Suprapubic skin (tissue), 4 donors: ENCODE measurements at regions not wholly inside any gene's neighbourhood (a gene's known extent, or its start where the extent isn't known, plus 50 kb on each side); places are given as distances from the start of the nearest gene placed in this dataset.

Experiments
- CTCF ChIP-seq, 2 donors: fragments of 200-600 bp in 1 of 2; fragments of 450-650 bp in 1 of 2; sonication (generic) in 1 of 2; IDR thresholded peaks; one replicate each; pipeline ENCODE4 v1.5.1; 2016 to 2019; ENCODE audit warnings: antibody characterized with exemption in 2 of 2, mild to moderate bottlenecking in 1 of 2, moderate library complexity in 1 of 2
- EP300 ChIP-seq: sonication (generic); formaldehyde crosslinking; IDR thresholded peaks from one replicate; pipeline ENCODE4 v1.6.1; 2017; ENCODE audit warnings: antibody characterized with exemption
- POLR2A ChIP-seq, 2 donors: fragments of 450-650 bp; IDR thresholded peaks; one replicate each; pipeline ENCODE4 v1.6.1; 2017; ENCODE audit warnings: antibody characterized with exemption in 2 of 2, mild to moderate bottlenecking in 2 of 2, moderate library complexity in 2 of 2
- POLR2AphosphoS5 ChIP-seq, 3 donors: sonication (generic); formaldehyde crosslinking; IDR thresholded peaks; one replicate each; pipeline ENCODE4 v1.6.1; 2017; ENCODE audit warnings: antibody characterized with exemption in 3 of 3

GRCh38 chr7:94307399-94308048 is 87.2 kb upstream of the COL1A2 start:
- TF ChIP-seq CTCF (IDR thresholded peaks at IDR 0.05) (no peak), EP300 (no peak), POLR2A (IDR thresholded peaks at IDR 0.05) (no peak), POLR2AphosphoS5 (IDR thresholded peaks at IDR 0.05) (no peak)
